Thyroid gland (tissue), 4 donors: ENCODE measurements at regions not wholly inside any gene's neighbourhood (a gene's known extent, or its start where the extent isn't known, plus 50 kb on each side); places are given as distances from the start of the nearest gene placed in this dataset.

Experiments
- POLR2A ChIP-seq, 2 donors: fragments of 450-650 bp; IDR thresholded peaks; one replicate each; pipeline ENCODE4 v1.6.1; 2017; ENCODE audit warnings: antibody characterized with exemption in 2 of 2, mild to moderate bottlenecking in 2 of 2, moderate library complexity in 1 of 2
- TF ChIP-seq, protein P1 (sequence below), 6 experiments: fragments of 200-600 bp in 3 of 6; fragments of 450-650 bp in 3 of 6; sonication (generic) in 3 of 6; IDR thresholded peaks; one replicate each; pipeline ENCODE4 v1.5.1; 2016 to 2019; ENCODE audit warnings: antibody characterized with exemption in 6 of 6, mild to moderate bottlenecking in 2 of 6, inconsistent platforms in 1 of 6, moderate library complexity in 1 of 6

- TF ChIP-seq, protein P1, sequence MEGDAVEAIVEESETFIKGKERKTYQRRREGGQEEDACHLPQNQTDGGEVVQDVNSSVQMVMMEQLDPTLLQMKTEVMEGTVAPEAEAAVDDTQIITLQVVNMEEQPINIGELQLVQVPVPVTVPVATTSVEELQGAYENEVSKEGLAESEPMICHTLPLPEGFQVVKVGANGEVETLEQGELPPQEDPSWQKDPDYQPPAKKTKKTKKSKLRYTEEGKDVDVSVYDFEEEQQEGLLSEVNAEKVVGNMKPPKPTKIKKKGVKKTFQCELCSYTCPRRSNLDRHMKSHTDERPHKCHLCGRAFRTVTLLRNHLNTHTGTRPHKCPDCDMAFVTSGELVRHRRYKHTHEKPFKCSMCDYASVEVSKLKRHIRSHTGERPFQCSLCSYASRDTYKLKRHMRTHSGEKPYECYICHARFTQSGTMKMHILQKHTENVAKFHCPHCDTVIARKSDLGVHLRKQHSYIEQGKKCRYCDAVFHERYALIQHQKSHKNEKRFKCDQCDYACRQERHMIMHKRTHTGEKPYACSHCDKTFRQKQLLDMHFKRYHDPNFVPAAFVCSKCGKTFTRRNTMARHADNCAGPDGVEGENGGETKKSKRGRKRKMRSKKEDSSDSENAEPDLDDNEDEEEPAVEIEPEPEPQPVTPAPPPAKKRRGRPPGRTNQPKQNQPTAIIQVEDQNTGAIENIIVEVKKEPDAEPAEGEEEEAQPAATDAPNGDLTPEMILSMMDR (IDR thresholded peaks at IDR 0.05): no peak
- TF ChIP-seq POLR2A (IDR thresholded peaks at IDR 0.05): no peak
Observed at GRCh38 chr12:24539646-24540045, 409.3 kb downstream of the BCAT1 start.
